NB4 (cell line): ENCODE measurements at regions not wholly inside any gene's neighbourhood (a gene's known extent, or its start where the extent isn't known, plus 50 kb on each side); places are given as distances from the start of the nearest gene placed in this dataset.

Experiments used
- POLR2A ChIP-seq: IDR thresholded peaks from 2 replicates; pipeline ENCODE4 v1.6.1; 2011; ENCODE audit warnings: mild to moderate bottlenecking; ENCODE audit not compliant: insufficient read length; ENCODE audit errors: extremely low read depth
- TF ChIP-seq, protein P1 (sequence below): IDR thresholded peaks from one replicate; pipeline ENCODE4 v1.5.1; 2012; ENCODE audit warnings: low read depth, low read length

GRCh38 chr16:51524555-51525373 lies 373.7 kb upstream of the SALL1 start:
- TF ChIP-seq, protein P1, sequence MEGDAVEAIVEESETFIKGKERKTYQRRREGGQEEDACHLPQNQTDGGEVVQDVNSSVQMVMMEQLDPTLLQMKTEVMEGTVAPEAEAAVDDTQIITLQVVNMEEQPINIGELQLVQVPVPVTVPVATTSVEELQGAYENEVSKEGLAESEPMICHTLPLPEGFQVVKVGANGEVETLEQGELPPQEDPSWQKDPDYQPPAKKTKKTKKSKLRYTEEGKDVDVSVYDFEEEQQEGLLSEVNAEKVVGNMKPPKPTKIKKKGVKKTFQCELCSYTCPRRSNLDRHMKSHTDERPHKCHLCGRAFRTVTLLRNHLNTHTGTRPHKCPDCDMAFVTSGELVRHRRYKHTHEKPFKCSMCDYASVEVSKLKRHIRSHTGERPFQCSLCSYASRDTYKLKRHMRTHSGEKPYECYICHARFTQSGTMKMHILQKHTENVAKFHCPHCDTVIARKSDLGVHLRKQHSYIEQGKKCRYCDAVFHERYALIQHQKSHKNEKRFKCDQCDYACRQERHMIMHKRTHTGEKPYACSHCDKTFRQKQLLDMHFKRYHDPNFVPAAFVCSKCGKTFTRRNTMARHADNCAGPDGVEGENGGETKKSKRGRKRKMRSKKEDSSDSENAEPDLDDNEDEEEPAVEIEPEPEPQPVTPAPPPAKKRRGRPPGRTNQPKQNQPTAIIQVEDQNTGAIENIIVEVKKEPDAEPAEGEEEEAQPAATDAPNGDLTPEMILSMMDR = no peak
- TF ChIP-seq POLR2A = no peak
